HUES6 (cell line): ENCODE measurements at regions not wholly inside any gene's neighbourhood (a gene's known extent, or its start where the extent isn't known, plus 50 kb on each side); places are given as distances from the start of the nearest gene placed in this dataset.

ENCODE experiments used
- H3K27ac ChIP-seq: 2 replicates; pipeline ENCODE4 v1.7.0; 2013; ENCODE audit warnings: low read depth, mild to moderate bottlenecking, low read length, inconsistent platforms
- H3K27me3 ChIP-seq: 2 replicates; pipeline ENCODE4 v1.6.1; 2013; ENCODE audit warnings: low read length; ENCODE audit not compliant: control insufficient read depth, insufficient read depth
- H3K36me3 ChIP-seq: 2 replicates; pipeline ENCODE4 v1.6.1; 2013; ENCODE audit warnings: low read length; ENCODE audit not compliant: control insufficient read depth, insufficient read depth
- H3K4me1 ChIP-seq: 2 replicates; pipeline ENCODE4 v1.6.1; 2013; ENCODE audit warnings: low read length; ENCODE audit not compliant: control insufficient read depth, insufficient read depth
- H3K4me3 ChIP-seq: 2 replicates; pipeline ENCODE4 v1.5.1; 2013; ENCODE audit warnings: low read depth, low read length
- H3K9ac ChIP-seq: one replicate; pipeline ENCODE4 v1.6.1; 2013; ENCODE audit warnings: mild to moderate bottlenecking, low read length
- H3K9me3 ChIP-seq: 2 replicates; pipeline ENCODE4 v1.6.1; 2013; ENCODE audit warnings: low read depth, low read length; ENCODE audit not compliant: control insufficient read depth, insufficient read depth

DNA sequence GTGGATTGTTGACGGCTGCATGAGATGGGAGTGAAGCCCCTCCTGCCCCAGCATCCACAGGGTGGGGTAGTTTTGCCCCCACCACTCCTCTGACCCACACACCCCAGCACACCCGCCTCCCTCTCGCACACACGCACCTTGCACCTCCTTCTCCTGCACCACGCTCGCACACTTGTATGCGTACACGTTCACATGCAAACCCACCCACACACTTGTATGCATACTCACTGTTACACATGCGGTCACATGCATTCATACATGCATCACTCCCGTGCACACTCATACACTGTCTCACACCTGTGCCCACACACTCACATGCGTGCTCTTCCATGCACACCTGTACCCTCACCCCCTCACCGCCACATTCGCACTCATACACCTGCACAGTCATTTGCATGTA lies 70.5 kb upstream of the CIBAR2 start:
- Histone ChIP-seq H3K36me3 (peaks cover 28% of the 10 kb centered on the region), H3K27ac (no peak overlapping the region), H3K4me3 (no peak overlapping the region), H3K4me1 (peaks cover 5% of the 10 kb centered on the region; the same call in 1 of the 2 replicates), H3K27me3 (no peaks in the 10 kb centered on the region), H3K9ac (no peak overlapping the region), H3K9me3 (peaks cover 16% of the 10 kb centered on the region)

DNA sequence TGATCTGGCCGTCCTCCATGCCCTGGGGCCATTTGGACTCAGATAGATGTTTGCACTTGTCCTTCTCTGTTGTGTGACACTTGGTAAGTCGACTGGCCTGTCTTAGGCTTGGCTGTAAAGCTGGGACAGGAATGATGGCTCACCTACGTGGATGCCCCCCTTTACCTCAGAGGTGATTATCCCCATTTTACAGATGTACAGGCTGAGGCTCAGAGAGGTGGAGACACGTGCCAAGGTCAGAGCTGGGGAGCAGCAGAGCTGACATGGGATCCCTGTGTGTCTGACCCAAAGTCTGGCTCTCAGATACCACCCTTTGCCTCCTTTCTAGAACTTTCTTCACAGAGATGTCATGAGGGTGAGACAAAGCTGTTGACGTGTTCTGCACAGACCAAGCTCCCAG lies 71.3 kb upstream of the CIBAR2 start:
- peaks cover 5% of the 10 kb centered on the region; the same call in 1 of the 2 replicates for H3K4me1 ChIP-seq
- no peak overlapping the region for H3K27ac ChIP-seq
- peaks cover 28% of the 10 kb centered on the region for H3K36me3 ChIP-seq
- H3K4me3 ChIP-seq, result no peak overlapping the region
- H3K9me3 ChIP-seq, result peaks cover 16% of the 10 kb centered on the region
- H3K27me3 ChIP-seq, result no peaks in the 10 kb centered on the region
- no peak overlapping the region for H3K9ac ChIP-seq

DNA sequence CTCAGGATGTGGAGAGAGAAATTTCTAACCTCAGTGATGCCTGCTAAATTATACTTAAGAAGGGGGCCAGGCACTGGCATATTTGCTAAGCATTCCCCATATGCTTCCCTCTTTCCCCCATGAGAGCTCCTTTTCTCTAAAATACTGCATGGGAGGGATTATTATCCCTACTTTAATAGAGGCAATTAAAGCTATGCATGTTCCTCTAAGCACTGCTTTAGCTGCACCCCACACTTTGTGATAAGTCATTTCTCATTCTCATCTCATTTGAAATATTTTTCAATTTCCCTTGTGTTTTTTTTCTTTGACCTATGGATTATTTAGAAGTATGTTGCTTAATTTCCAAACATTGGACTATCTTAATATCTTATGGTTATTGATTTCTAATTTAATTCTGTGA lies 72.1 kb upstream of the CIBAR2 start:
- H3K4me3 ChIP-seq, result no peak overlapping the region
- H3K9me3 ChIP-seq, result peaks cover 16% of the 10 kb centered on the region
- peaks cover 5% of the 10 kb centered on the region; the same call in 1 of the 2 replicates for H3K4me1 ChIP-seq
- H3K27me3 ChIP-seq, result no peaks in the 10 kb centered on the region
- peaks cover 28% of the 10 kb centered on the region for H3K36me3 ChIP-seq
- no peak overlapping the region for H3K27ac ChIP-seq
- no peak overlapping the region for H3K9ac ChIP-seq

DNA sequence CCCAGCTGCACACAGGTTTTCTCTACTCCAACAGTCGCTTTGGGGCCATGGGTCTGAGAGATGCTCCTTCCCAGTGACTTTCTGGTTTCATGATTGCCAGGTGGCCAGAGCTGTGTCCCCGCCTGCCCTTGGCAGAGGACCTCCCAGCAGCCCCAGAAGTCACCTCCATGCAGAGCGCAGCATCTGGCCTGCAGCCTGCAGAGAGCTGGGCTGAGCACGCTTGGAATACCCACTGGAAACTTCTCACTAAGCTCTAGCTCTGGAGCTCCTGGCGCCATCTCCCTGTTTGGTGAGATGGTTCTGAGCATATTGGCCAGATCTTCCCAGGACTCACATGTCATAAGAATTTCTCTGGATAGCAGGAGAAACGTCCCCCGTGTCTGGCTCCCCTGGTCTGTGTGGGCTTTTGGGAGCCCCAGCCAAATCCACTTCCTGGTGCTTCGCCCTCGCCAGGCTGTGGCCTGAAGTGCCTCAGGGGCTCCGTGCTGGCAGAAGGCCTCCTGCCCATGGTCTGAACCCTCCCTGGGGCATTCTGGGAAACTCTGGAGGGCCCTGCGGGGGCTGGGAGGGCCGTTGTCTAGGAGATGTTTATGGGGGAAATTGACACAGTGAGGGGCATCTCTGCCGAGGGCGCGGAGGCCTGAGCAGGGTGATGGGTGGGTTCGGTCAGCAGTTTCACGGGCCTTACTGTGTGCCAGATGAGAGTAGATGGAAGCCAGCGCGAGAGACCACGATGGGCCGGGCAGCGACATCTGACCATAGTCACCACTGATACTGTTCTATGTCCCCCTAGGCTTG lies 73.2 kb upstream of the CIBAR2 start:
- Histone ChIP-seq H3K36me3 (peaks cover 28% of the 10 kb centered on the region), H3K4me1 (peaks cover 7% of the 10 kb centered on the region; the same call in 1 of the 2 replicates), H3K9me3 (peaks cover 16% of the 10 kb centered on the region), H3K27me3 (no peaks in the 10 kb centered on the region), H3K9ac (no peak overlapping the region), H3K27ac (no peak overlapping the region), H3K4me3 (no peak overlapping the region)

DNA sequence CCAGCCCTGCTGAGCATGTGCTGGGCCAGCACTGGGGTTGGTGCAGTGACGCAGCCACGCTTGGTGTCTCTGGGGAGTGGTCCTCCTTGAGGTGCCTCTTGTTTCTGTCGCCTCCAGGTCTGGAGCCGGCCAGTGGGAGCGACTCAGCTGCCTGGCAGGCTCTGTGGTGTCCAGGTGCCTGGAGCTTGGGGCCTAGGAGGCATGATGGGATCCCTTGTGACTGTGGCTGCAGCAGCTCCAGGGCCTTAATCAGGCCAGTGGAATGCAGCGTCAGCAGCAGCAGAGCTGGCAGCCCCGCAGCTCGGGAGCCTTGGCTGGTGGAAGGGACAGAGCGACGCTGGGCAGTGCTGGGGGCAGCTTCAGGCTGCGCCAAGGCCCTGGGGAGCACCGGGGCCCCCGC lies 74.7 kb upstream of the CIBAR2 start:
- Histone ChIP-seq H3K27me3 (no peaks in the 10 kb centered on the region), H3K27ac (no peak overlapping the region), H3K36me3 (peaks cover 28% of the 10 kb centered on the region), H3K9ac (no peak overlapping the region), H3K4me3 (no peak overlapping the region), H3K9me3 (peaks cover 16% of the 10 kb centered on the region), H3K4me1 (peaks cover 12% of the 10 kb centered on the region; the same call in 1 of the 2 replicates)

DNA sequence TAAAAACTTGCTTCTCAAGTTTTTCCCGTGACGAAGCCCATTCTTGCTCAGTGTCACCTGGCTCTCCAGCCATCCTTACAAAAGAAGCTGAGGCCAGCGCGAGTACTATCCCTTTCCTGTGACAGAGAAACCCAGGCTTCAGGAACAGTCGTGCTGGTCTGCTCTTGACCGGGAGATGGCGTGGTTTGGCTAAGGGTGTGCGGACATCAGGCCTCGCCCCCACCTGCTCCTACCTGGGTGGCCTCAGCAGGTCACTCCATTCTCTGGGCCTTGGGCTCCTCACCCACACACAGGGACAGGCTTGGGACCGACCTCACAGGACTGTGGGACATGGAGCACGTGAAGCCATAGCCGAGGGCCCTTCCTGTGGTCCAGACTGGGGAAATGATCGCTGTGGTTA lies 75.2 kb upstream of the CIBAR2 start:
- Histone ChIP-seq H3K4me1 (peaks cover 12% of the 10 kb centered on the region; the same call in 1 of the 2 replicates), H3K9ac (no peak overlapping the region), H3K36me3 (peaks cover 28% of the 10 kb centered on the region), H3K27me3 (no peaks in the 10 kb centered on the region), H3K27ac (no peak overlapping the region), H3K9me3 (peaks cover 16% of the 10 kb centered on the region), H3K4me3 (no peak overlapping the region)

DNA sequence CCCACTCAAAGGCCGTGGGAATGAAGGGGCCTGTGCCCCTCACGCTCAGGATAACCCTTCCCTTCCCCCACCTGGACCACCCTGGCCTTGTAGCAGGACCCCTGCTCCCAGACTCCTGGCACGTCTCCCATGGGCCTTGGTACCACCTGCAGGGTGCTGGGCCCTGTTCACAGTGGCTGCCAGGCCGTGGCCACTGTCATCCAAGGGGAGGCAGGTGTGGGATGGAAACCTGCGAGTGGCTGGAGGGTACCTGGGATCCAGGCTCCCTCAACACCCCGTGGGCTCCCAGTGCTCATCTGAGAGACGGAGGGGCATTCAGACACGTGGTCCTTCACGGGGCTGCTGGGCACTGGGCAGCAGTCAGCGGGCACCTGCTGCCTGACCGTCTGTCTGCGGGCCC lies 75.6 kb upstream of the CIBAR2 start:
- no peak overlapping the region for H3K9ac ChIP-seq
- no peaks in the 10 kb centered on the region for H3K27me3 ChIP-seq
- H3K4me1 ChIP-seq, result peaks cover 12% of the 10 kb centered on the region; the same call in 1 of the 2 replicates
- peaks cover 16% of the 10 kb centered on the region for H3K9me3 ChIP-seq
- no peak overlapping the region for H3K27ac ChIP-seq
- no peak overlapping the region for H3K4me3 ChIP-seq
- H3K36me3 ChIP-seq, result peaks cover 25% of the 10 kb centered on the region

DNA sequence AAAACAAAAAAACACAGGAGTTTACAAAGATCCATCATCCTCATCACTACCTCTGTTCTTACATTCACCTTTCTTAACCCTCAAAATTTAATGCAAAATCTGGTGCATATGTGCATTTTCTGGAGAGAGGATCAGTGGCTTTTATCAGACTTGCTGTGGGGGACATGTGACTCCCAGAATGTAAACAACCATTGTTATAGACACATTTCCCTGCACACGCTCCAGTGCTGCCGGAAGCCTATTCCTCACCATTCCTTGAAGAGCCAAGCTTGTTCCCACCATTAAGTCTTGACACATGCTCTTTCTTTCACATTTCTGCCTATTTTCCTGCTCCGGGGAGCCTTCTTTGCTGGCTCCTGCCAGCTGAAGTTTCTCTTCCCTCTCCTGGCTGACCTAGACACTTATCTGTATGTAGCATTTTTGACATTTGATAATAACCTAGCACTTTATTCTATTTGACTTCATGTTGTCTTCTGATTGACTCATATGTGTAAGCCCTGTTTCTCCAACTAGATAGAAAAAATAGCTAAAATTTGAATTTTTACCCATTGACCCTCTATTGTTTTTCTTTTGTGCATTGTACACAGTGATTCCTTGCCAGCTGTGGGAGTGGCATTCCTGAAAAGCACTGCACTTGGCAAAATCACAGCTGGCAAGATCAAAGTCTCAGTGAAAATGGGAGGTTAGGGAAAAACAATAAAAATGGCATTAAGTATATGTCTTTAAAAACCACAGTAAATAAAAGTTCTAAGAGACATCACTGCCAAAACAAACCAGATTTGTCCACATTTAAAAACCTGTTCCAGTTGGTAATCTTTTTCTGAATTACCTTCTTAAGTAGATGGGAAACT lies 76.8 kb upstream of the CIBAR2 start:
- no peaks in the 10 kb centered on the region for H3K27me3 ChIP-seq
- H3K27ac ChIP-seq, result no peak overlapping the region
- no peak overlapping the region for H3K4me3 ChIP-seq
- no peak overlapping the region for H3K9ac ChIP-seq
- H3K36me3 ChIP-seq, result peaks cover 14% of the 10 kb centered on the region
- peaks cover 9% of the 10 kb centered on the region for H3K9me3 ChIP-seq
- peaks cover 12% of the 10 kb centered on the region; the same call in 1 of the 2 replicates for H3K4me1 ChIP-seq

DNA sequence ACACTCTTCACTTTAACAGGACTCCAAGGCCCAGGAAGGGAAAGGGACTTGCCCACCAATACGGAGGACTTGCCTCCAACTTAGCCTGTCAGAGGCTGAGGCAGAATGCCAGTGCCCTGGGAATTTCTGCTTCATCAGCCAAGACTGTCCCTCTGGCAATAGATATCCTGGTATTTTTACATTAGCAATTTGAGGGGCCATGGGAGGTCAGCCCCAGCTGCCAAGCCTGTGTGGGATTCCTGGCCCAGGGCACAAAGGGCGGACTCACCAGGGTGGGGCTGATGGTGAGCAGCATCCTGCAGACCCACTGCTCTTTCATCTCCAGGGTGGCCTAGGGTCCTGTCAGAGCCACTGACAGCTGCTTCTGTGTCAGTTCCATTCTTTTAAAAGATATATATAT lies 78.3 kb upstream of the CIBAR2 start:
- no peaks in the 10 kb centered on the region for H3K27me3 ChIP-seq

DNA sequence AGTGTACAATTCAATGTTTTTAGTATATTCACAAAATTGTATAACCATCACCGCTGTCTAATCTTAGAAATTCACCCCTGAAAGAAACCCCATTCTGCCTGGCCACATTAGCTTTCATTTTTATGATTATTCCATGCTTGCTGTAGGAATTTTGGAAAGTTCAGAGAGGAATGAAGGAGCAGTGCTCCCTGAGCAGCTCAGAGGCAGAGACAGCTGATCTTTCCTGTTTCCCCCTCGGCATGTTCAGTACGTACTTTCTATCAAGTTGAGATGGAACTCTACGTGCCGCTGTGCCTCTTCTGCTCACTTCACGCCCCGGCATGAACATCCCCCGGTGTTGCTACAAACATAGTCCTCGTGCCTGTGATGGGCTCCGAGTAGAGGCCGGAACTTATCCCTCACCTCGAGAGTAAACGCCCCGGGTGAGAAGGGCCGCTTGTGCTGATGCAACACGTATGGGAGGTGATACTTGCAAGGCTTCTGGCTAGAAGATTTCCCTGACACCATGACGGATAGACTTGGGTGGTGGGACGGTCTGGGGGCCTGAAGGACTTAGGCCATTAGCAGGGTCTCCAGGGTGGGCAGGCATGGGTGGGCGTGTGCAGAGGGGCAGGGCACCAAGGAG lies 79.2 kb upstream of the CIBAR2 start:
- no peaks in the 10 kb centered on the region for H3K27me3 ChIP-seq

More for the DNA sequence above, 78.3 kb upstream of the CIBAR2 start:
- Histone ChIP-seq H3K4me1 (peaks cover 12% of the 10 kb centered on the region; the same call in 1 of the 2 replicates), H3K27ac (no peak overlapping the region), H3K36me3 (no peaks in the 10 kb centered on the region), H3K4me3 (no peak overlapping the region), H3K9ac (no peak overlapping the region), H3K9me3 (no peaks in the 10 kb centered on the region)

More for the DNA sequence above, 79.2 kb upstream of the CIBAR2 start:
- Histone ChIP-seq H3K9me3 (no peaks in the 10 kb centered on the region), H3K36me3 (no peaks in the 10 kb centered on the region), H3K27ac (no peak overlapping the region), H3K4me3 (no peak overlapping the region), H3K4me1 (peaks cover 12% of the 10 kb centered on the region; the same call in 1 of the 2 replicates), H3K9ac (no peak overlapping the region)
